Thyroid gland (tissue), 4 donors: ENCODE measurements at regions not wholly inside any gene's neighbourhood (a gene's known extent, or its start where the extent isn't known, plus 50 kb on each side); places are given as distances from the start of the nearest gene placed in this dataset.

Experiments
- DNase-seq, 2 donors: peaks; one replicate each; pipeline ENCODE4 v3.0.0-alpha.2; 2019
- H3K27ac ChIP-seq, 3 donors: fragments of 200-600 bp; sonication (generic); 1 replicate in 2 of 3; 2 replicates in 1 of 3; pipeline ENCODE4 v1.5.1; 2016 to 2019; ENCODE audit warnings: mild to moderate bottlenecking in 1 of 3, moderate library complexity in 1 of 3
- H3K27me3 ChIP-seq: fragments of 200-600 bp; sonication (generic); one replicate; pipeline ENCODE4 v1.5.1; 2019
- H3K36me3 ChIP-seq, 2 donors: fragments of 200-600 bp; sonication (generic); one replicate each; pipeline ENCODE4 v1.5.1; 2016 to 2019
- H3K4me1 ChIP-seq, 2 donors: fragments of 200-600 bp; sonication (generic); one replicate each; pipeline ENCODE4 v1.5.1; 2017 to 2019
- H3K4me3 ChIP-seq, 3 donors: fragments of 200-600 bp; sonication (generic); replicated peaks in 1 of 3; 1 replicate in 2 of 3; 2 replicates in 1 of 3; pipeline ENCODE4 v1.5.1; 2016; ENCODE audit warnings: mild to moderate bottlenecking in 1 of 3
- H3K9me3 ChIP-seq: fragments of 200-600 bp; sonication (generic); one replicate; pipeline ENCODE4 v1.5.1; 2017
- POLR2A ChIP-seq, 2 donors: fragments of 450-650 bp; IDR thresholded peaks; one replicate each; pipeline ENCODE4 v1.6.1; 2017; ENCODE audit warnings: antibody characterized with exemption in 2 of 2, mild to moderate bottlenecking in 2 of 2, moderate library complexity in 1 of 2
- WGBS, 2 donors: methylation state at CpG; one replicate each; pipeline ENCODE4 v1.1.5; 2017; 5-methylcytosine and 5-hydroxymethylcytosine counted together
- intact Hi-C: fragments of 100-400 bp; cut with DNase I; formaldehyde crosslinking; loops from one replicate; pipeline ENCODE4 v1.15.1; 2023
- TF ChIP-seq, protein P1 (sequence below), 6 experiments: fragments of 200-600 bp in 3 of 6; fragments of 450-650 bp in 3 of 6; sonication (generic) in 3 of 6; IDR thresholded peaks; one replicate each; pipeline ENCODE4 v1.5.1; 2016 to 2019; ENCODE audit warnings: antibody characterized with exemption in 6 of 6, mild to moderate bottlenecking in 2 of 6, inconsistent platforms in 1 of 6, moderate library complexity in 1 of 6

DNA sequence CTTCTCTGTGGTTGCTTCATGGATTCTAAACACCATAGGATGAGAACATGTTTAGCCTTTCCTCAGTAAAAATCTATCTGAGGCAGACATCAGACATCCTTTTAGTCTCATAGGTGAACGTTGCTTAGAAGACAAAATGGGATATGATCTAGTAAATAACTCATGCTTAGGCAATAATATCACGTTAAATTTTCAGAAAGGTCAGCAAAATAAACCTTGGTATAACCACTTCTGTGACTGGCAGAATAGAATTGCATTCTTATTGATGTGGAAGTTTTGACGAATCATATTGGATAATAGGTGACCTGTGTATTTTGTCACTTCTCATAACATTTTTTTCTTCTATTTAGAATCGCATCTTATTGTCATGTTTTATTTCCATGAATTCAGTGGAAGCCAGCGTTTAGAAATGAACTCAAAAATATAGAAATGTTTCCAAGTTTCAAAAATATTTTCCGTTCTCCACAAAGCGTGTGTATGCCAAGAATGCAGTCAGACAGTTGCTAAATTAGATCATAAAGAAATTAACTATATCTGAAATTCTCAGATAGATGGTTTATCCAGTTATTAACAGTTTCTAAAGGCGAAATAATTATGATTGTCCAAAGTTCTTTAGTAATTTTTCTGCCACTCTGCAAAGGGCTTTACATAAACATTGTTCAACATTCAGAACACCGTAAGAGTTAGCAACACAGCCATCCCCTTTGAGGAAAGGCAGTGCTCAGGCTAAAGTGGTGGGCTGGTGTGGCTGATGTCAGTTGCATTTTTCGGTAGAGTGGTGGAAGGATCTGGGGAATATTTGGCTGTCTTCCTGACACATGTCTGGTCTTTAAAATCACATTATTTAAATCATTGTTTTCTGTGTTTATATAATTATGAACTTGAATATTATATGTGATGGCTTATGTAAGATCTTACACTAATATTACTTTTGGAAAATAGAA, 827.2 kb downstream of the MTRR start:
- no peaks in the 10 kb centered on the region for H3K27me3 ChIP-seq
- TF ChIP-seq, protein P1, sequence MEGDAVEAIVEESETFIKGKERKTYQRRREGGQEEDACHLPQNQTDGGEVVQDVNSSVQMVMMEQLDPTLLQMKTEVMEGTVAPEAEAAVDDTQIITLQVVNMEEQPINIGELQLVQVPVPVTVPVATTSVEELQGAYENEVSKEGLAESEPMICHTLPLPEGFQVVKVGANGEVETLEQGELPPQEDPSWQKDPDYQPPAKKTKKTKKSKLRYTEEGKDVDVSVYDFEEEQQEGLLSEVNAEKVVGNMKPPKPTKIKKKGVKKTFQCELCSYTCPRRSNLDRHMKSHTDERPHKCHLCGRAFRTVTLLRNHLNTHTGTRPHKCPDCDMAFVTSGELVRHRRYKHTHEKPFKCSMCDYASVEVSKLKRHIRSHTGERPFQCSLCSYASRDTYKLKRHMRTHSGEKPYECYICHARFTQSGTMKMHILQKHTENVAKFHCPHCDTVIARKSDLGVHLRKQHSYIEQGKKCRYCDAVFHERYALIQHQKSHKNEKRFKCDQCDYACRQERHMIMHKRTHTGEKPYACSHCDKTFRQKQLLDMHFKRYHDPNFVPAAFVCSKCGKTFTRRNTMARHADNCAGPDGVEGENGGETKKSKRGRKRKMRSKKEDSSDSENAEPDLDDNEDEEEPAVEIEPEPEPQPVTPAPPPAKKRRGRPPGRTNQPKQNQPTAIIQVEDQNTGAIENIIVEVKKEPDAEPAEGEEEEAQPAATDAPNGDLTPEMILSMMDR (IDR thresholded peaks at IDR 0.05): no peak
- no peak for TF ChIP-seq POLR2A (IDR thresholded peaks at IDR 0.05)
- intact Hi-C loops: no loop called here
- no peaks in the 10 kb centered on the region for H3K36me3 ChIP-seq
- H3K4me3 ChIP-seq: no peak overlapping the region
- no peaks in the 10 kb centered on the region for H3K9me3 ChIP-seq
- no peak overlapping the region for H3K27ac ChIP-seq
- 70 to 76% methylated on average over 10 of the region's 10 CpGs for WGBS, 2 donors
- H3K4me1 ChIP-seq: no peaks in the 10 kb centered on the region
- no peak for DNase-seq

GRCh38 chr5:8700222-8700621, 831.3 kb downstream of the MTRR start:
- Histone ChIP-seq H3K4me3 (no peak overlapping the region), H3K36me3 (no peaks in the 10 kb centered on the region), H3K27ac (no peak overlapping the region), H3K4me1 (no peaks in the 10 kb centered on the region), H3K27me3 (no peaks in the 10 kb centered on the region), H3K9me3 (no peaks in the 10 kb centered on the region)
- WGBS, 2 donors: 87 to 90% methylated on average over 5 of the region's 5 CpGs
- no peak for DNase-seq
- intact Hi-C loops: no loop called here
- TF ChIP-seq POLR2A (IDR thresholded peaks at IDR 0.05): no peak
- TF ChIP-seq, protein P1 (IDR thresholded peaks at IDR 0.05): no peak

DNA sequence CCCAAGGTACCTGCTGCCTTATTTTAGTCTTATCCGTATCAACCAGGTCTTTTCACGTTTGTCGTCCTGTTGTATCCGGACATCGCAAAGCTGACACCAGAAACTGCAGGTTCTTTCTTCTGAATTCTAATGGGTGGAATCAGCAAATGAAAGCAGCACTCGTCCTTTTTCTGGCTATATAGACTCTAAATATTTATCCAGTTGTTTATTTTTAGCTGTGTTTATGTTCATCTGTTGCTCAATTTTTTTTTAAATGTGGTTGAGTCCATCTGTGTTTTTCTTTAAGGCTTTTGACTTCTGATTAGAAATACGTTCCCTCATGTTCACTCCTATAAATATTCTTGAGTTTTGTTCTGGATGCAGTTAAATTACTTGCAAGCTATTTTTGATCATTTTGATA, 831.7 kb downstream of the MTRR start:
- Histone ChIP-seq H3K27me3 (no peaks in the 10 kb centered on the region), H3K9me3 (no peaks in the 10 kb centered on the region), H3K4me1 (no peaks in the 10 kb centered on the region), H3K36me3 (no peaks in the 10 kb centered on the region), H3K4me3 (no peak overlapping the region), H3K27ac (no peak overlapping the region)
- WGBS, 2 donors: 81 to 84% methylated on average over 7 of the region's 7 CpGs
- no peak for TF ChIP-seq POLR2A (IDR thresholded peaks at IDR 0.05)
- intact Hi-C loops: no loop called here
- DNase-seq: no peak

DNA sequence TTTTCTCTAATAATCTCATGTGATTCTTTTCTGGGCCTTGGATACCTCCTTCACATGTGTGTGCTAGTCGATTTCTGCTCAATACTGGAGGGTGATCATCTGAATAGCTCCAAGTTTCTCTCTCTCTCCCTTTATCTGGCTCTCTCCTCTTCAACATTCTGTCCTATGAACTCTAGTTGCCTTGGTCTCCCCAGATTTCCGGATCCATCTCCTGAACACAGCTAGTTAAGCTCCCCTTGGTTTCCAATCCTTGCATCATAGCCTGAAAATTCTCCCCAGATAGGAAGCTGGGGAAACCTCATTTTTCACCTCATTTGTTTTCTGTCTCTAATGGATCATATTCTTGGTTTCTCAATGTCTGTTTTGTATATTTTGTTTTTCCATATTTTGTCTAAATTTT, 832.3 kb downstream of the MTRR start:
- 65 to 73% methylated on average over 2 of the region's 2 CpGs for WGBS, 2 donors
- no peaks in the 10 kb centered on the region for H3K9me3 ChIP-seq
- H3K27me3 ChIP-seq: no peaks in the 10 kb centered on the region
- H3K27ac ChIP-seq: no peak overlapping the region
- DNase-seq: no peak
- H3K4me3 ChIP-seq: no peak overlapping the region
- no peaks in the 10 kb centered on the region for H3K4me1 ChIP-seq
- no peaks in the 10 kb centered on the region for H3K36me3 ChIP-seq
- TF ChIP-seq POLR2A (IDR thresholded peaks at IDR 0.05): no peak
- TF ChIP-seq, protein P1 (IDR thresholded peaks at IDR 0.05): no peak
- intact Hi-C loops: no loop called here

DNA sequence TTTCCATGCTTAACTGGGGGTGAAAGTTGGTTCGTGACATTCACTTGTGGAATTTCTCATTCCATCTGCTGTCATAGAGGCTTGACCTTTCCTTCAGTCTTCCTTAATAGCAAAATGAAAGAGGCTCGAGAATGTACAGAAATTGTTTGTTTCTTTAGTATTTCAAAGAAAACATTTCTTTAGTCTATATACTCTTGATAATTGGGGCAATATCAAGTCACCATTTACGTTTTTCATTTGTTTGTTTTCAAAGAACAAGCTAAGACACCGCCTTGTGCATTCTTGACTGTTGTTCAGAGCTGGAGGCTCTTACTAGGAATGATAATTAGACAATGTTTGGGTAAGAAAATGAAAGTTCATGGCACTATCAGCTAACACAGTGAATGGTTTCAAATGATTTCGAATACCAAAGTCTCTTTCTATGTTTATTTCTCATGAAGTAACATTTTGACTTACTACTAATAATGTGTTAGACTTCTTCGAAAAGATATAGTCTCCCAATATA, 835.4 kb downstream of the SEMA5A start:
- Histone ChIP-seq H3K27me3 (no peaks in the 10 kb centered on the region), H3K9me3 (no peaks in the 10 kb centered on the region), H3K27ac (no peak overlapping the region), H3K36me3 (no peaks in the 10 kb centered on the region), H3K4me1 (no peaks in the 10 kb centered on the region), H3K4me3 (no peak overlapping the region)
- TF ChIP-seq, protein P1 (IDR thresholded peaks at IDR 0.05): no peak
- no peak for TF ChIP-seq POLR2A (IDR thresholded peaks at IDR 0.05)
- intact Hi-C loops: no loop called here
- 80 to 81% methylated on average over 6 of the region's 6 CpGs for WGBS, 2 donors
- no peak for DNase-seq
